ENCODE measurements at regions not wholly inside any gene's neighbourhood (a gene's known extent, or its start where the extent isn't known, plus 50 kb on each side); places are given as distances from the start of the nearest gene placed in this dataset.

GRCh38 chr12:92481066-92481465, 221.7 kb upstream of the PLEKHG7 start:
- Mint-ChIP-seq H3K36me3 (no peaks in the 10 kb centered on the region), H3K4me3 (no peak overlapping the region), H3K9me3 (peaks cover 6% of the 10 kb centered on the region), H3K27me3 (no peaks in the 10 kb centered on the region), H3K27ac (no peak overlapping the region), H3K4me1 (ENCODE audit: unreplicated experiment) (peaks cover 10% of the 10 kb centered on the region)
- no peak for TF ChIP-seq CTCF (conservative IDR thresholded peaks at IDR 0.05)
- no peak for DNase-seq (ENCODE audit: extremely low spot score, unreplicated experiment)

- no peaks in the 10 kb centered on the region for H3K27me3 Mint-ChIP-seq
- DNase-seq (ENCODE audit: extremely low spot score, unreplicated experiment) = no peak
- H3K4me1 Mint-ChIP-seq (ENCODE audit: unreplicated experiment) = no peaks in the 10 kb centered on the region
- no peak overlapping the region for H3K27ac Mint-ChIP-seq
- TF ChIP-seq CTCF (conservative IDR thresholded peaks at IDR 0.05) = no peak
- H3K4me3 Mint-ChIP-seq = no peak overlapping the region
- H3K9me3 Mint-ChIP-seq = peaks cover 6% of the 10 kb centered on the region
- no peaks in the 10 kb centered on the region for H3K36me3 Mint-ChIP-seq
These were observed 224.1 kb upstream of the PLEKHG7 start for GRCh38 chr12:92478692-92479091.

- Mint-ChIP-seq H3K27me3 (no peaks in the 10 kb centered on the region), H3K27ac (no peak overlapping the region), H3K9me3 (peaks cover 6% of the 10 kb centered on the region), H3K4me1 (ENCODE audit: unreplicated experiment) (no peaks in the 10 kb centered on the region), H3K4me3 (no peak overlapping the region), H3K36me3 (no peaks in the 10 kb centered on the region)
- TF ChIP-seq CTCF (conservative IDR thresholded peaks at IDR 0.05) = no peak
- DNase-seq (ENCODE audit: extremely low spot score, unreplicated experiment) = no peak
These were observed 225.9 kb upstream of the PLEKHG7 start for GRCh38 chr12:92476844-92477243.

- no peaks in the 10 kb centered on the region for H3K27me3 Mint-ChIP-seq
- H3K4me1 Mint-ChIP-seq (ENCODE audit: unreplicated experiment) = peaks cover 11% of the 10 kb centered on the region
- peaks cover 6% of the 10 kb centered on the region for H3K9me3 Mint-ChIP-seq
- H3K27ac Mint-ChIP-seq = no peak overlapping the region
- no peak for TF ChIP-seq CTCF (conservative IDR thresholded peaks at IDR 0.05)
- no peak overlapping the region for H3K4me3 Mint-ChIP-seq
- no peak for DNase-seq (ENCODE audit: extremely low spot score, unreplicated experiment)
- H3K36me3 Mint-ChIP-seq = no peaks in the 10 kb centered on the region
These were observed 229.2 kb upstream of the PLEKHG7 start for GRCh38 chr12:92473564-92473963.

- H3K4me3 Mint-ChIP-seq = no peak overlapping the region
- DNase-seq (ENCODE audit: extremely low spot score, unreplicated experiment) = no peak
- H3K36me3 Mint-ChIP-seq = no peaks in the 10 kb centered on the region
- H3K27me3 Mint-ChIP-seq = no peaks in the 10 kb centered on the region
- H3K4me1 Mint-ChIP-seq (ENCODE audit: unreplicated experiment) = peaks cover 18% of the 10 kb centered on the region
- no peak for TF ChIP-seq CTCF (conservative IDR thresholded peaks at IDR 0.05)
- no peak overlapping the region for H3K27ac Mint-ChIP-seq
- H3K9me3 Mint-ChIP-seq = peaks cover 6% of the 10 kb centered on the region
These were observed 230.6 kb upstream of the PLEKHG7 start for GRCh38 chr12:92472201-92472600.

- H3K36me3 Mint-ChIP-seq = no peaks in the 10 kb centered on the region
- H3K4me1 Mint-ChIP-seq (ENCODE audit: unreplicated experiment) = peaks cover 21% of the 10 kb centered on the region
- no peak for TF ChIP-seq CTCF (conservative IDR thresholded peaks at IDR 0.05)
- H3K27me3 Mint-ChIP-seq = no peaks in the 10 kb centered on the region
- no peak for DNase-seq (ENCODE audit: extremely low spot score, unreplicated experiment)
- peaks cover 6% of the 10 kb centered on the region for H3K9me3 Mint-ChIP-seq
- no peak overlapping the region for H3K4me3 Mint-ChIP-seq
- no peak overlapping the region for H3K27ac Mint-ChIP-seq
These were observed 231.2 kb upstream of the PLEKHG7 start for GRCh38 chr12:92471551-92471950.

Data from type B pancreatic cell (in vitro differentiated cells).